ENCODE measurements at regions not wholly inside any gene's neighbourhood (a gene's known extent, or its start where the extent isn't known, plus 50 kb on each side); places are given as distances from the start of the nearest gene placed in this dataset.

DNA sequence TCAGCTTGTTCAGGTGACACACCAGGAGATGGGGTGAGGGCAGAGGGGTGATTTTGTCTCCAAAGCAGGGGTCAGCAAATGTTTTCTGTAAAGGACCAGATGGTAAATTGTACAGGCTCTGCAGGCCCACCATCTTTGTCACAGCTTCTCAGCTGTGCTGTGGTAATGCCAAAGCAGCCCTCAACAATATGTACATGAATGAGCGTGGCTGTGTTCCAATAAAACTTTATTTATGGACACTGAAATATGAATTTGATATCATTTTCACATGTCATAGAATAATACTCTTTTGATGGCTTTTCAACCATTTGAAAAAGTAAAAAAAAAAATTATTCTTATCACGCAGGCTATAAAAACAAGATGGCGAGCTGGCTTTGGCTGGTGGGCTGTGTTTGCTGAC lies 206.4 kb upstream of the RPL38 start:
- DNase-seq: no peak

DNA sequence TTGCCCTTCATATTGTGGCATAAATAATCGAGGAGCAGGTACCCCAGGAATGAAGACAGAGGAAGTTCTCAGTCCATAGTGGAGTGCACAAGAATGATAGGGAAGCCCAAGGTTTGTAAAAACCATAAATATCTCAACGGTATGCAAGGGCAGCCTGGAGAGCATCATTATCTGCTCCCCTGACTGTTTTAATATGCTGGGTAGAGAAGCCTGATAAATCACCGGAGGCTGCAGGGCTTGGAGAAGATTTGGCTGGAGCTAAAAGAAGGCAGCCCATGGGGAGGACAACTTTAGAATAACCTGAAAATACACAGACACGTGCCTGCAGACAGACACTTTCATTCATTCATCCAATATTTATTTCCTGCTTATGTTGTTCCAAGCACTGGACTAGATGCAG lies 205.2 kb upstream of the RPL38 start:
- DNase-seq: no peak

DNA sequence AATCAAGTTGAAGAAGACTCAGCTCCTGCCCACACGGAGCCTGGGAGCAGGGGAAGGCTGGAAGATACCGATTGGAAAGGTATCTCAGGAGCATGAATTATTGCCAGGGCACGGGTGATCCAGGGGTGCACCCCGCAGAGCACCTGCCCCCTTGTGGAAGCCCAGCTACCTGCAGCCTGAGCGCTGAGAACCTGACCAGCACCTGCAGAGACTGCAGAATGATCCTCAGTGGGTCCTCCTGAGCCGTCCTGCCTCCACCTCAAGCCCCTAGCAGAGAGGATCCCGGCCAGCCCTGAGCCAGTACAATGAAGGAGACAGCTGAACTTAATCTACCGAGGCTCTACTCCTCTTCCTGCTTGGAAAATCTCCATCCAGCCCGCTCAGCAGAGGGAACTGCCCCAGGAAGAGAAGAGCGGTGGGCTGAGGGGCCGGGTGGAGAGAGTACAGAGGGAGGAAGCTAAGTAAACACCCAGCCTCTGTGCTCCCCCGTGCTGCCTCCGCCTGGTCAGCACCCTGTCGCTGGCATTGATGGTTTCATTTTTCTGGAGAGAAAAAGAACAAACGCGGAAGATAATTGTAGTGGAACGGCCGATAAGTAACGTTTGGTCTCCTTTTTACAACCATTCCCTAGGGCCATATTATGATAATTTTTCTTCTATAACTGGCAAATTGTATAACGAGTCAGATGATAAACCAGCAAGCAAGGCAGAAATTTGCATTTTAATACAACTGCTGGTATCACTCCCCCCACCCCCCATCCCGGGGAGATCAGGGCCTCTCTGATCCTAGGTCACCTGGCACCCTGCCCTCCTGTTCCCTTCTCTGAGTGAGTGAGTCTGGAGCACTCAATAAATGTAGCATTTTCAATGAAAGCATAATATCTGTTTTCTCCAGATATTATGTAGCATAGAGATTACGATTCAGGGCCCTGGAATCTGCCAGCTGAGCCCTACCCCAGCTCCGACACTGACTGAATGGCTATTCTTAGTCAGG lies 204.5 kb upstream of the RPL38 start:
- peak; percentile 14 to 69 (median 42) for DNase-seq

DNA sequence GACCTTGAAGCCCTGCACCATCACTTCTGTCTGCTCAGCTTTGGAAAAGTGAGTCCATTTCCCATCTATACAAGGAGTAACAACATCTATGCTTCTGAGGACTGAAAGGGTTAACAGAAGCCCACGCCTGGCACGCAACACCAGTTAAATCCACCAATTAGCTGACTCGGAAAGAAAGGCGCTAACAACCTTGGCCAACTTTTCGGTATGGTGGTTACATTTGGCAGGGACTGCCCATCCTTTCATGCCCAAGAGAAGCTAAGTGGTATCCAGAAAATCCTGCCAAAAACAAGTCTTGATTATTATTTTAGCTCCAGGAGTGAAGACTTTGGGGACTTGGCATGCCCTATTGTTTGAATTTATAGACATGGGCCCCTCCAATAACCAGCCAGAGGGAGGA lies 202.3 kb upstream of the RPL38 start:
- DNase-seq: no peak

DNA sequence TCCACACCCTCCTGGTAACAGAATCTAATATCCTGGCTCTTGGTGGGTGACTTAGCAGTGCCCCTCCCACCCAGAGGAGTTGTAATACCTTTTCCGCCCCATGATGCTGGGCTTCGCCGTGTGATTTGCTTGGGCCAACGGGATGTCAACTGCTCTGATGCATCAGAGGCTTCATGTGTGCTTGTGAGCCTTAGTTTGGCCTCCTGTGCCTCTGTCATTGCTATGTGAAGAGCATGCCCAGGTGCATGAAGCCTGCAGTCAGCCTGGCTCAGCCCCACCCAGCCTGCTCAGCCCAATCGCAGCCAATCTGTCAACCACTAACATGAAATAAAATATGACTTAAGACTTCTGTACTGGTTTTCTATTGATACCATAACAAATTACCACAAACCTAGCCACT lies 201.2 kb upstream of the RPL38 start:
- DNase-seq: no peak

DNA sequence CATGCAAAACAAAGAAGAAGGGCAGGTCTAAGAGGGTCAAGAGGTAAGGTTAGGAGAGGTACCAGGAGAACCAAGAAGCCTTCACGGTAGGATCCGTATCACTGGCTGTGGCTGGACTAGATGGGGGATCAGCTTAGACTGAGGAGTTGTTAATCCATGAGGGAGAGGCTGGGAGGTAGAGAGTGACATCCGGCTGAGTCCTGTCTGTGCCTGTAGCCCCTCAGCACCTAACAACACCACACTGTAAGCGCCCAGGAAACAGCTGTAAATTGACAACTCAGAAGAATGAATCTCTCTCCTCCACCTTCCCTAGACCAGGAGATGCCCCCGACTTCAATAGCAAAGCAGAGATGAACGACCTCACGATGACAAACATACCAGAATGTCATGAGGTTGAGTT lies 199.4 kb upstream of the RPL38 start:
- no peak for DNase-seq

DNA sequence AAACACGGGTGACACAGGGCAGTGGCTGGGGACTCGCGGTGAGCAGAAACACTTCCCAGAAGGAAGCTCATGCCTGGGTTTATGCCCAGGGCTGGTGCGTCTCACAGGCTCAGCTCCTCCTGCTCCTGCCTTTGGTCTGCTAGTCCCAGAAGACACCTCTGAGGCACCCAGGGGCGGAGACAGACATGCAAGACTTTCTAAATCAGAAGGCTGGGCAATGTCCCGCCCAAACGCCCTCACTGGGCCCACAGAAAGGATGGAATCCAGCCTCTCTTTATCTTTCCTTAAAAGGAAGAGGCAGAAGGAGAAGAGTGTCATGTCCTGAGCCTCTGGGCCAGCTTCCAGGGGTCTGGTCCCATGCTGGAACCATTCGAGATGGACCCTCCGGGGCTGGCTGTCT lies 197.7 kb upstream of the RPL38 start:
- no peak for DNase-seq

DNA sequence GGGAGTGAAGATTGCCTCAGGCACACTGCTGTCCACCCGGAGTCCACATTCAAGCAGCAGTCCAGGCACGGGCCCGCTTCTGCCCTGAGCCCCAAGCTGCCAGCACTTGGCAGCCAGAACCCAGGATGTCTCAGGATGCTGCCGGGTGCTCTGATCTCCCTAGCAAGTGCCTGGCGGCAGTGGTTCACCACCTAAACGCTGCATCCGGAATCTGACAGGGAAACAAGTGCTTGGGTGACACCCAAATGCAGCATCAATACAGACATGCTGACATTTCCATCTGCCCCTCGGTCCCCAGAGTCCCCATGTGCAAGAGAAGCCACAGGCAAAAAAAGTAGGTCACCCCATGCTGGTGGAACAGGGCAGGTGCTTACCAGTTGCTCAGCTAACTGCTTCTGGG lies 197.1 kb upstream of the RPL38 start:
- no peak for DNase-seq

DNA sequence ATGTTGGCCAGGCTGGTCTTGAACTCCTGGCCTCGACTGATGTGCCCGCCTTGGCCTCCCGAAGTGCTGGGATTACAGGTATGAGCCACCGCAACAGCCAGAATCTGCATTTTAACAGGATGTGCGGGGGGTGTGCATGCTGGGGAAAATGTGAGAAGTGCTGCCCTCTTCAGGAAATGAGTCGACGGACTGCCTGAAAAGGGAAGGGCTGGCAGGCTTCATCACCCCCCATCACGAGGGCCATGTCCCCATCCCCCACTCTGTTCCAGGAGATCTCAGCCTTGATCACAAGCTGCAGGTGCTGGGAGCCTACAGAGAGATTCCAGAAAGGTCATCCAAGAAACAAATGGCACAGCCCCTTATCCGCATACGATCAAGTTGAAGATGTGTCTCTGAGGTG lies 195.3 kb upstream of the RPL38 start:
- DNase-seq: no peak

DNA sequence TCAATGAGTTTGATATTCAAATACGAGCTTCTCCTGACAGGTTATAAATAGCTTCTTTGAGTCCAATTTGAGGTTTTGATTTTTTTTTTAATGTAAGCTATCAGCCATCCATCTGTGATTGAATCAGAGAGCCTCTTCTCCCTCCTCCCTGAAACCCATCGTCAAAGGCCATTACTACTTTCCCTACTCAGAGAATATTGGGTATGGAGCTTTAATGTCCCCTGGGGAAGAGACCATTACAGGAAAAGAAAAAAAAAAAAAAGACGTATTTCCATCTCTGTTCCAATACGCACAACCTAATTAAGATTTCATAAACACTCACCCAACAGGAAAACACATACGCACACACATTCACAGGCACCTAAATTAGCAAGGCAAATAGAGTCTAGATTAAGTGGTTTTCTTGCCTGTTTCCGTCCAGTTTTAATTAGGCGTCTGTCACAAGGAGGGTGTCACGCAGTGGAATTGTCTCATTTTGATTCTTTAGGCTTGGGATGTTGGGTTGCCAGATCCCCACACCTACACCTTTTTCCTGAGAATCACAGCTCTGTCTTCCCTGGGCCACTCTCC lies 194.3 kb upstream of the RPL38 start:
- DNase-seq: no peak

DNA sequence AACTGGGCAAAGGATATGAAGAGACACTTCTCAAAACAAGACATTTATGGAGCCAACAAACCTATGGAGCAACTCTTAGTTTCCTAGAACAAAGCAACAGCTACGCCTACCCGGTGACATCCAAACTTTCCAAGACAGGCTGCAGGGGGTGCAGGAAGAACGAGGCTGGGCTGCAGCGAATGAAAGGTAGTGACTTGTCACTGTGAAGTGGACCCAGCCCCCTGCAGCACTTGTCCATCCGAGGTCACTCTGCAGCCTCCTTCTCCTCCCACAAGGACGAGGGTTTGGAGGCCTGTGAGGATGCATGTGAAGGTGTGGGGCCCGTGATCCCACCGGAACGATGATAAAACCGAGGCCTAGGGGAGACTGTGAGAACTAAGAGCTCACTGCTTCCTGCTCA lies 192.6 kb upstream of the RPL38 start:
- DNase-seq: no peak

DNA sequence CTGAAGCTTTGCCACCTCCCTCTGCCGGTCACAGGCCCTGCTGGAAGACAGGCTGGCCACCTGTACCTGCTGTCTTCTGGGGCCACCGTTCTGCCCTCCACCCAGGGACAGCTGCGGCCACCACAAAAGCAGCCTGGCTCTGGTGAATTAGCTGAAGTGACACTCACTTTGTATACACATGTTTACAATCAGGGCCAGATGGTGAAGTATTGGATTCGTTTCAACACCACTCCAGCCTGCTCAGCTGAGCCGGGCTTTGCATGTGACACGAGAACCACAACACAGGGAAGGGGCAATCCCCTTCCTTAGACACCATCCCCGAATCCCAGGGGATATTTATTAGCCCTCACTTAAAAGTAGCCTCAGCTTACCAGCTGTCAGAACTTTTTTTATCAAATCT lies 191.5 kb upstream of the RPL38 start:
- DNase-seq: no peak

DNA sequence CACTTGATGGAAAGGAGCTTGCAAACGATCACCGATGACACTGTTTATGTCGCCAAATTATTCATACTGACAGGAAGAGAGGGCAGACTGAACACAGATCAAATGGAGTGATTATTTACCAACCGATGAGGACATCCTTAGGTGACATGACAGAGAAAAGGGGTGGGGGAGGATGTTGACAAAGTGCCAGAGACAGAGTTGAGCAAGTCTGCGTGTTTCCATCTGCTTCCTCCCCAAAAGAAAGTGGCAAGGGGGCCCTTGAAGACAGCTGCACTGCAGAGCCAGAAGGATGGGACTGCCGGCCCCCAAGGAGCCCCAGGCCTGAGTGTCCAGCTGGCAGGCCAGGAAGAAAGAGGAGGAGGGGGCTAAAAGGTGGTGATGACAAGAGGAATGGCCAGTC lies 191.0 kb upstream of the RPL38 start:
- DNase-seq: peak in 4 of 6 experiments; percentile 1 to 71 (median 70)

DNA sequence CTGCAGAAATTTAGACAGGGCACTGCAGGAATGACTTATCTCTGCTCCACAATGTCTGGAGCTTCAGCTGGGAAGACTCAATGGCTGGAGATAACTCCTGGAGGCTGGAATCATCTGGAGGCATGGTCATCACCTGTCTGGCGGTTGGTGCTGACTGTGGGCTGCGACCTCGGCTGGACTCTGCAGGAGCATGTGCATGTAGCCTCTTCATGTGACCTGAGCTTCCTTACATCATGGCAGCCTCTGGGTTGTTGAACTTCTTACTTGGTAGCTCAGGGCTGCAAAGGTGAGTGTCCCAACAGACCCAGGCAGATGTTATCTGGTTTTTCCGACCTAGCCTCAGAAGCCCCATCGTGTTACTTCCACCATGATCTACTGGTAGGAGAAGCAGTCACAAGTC lies 188.2 kb upstream of the RPL38 start:
- DNase-seq: no peak

DNA sequence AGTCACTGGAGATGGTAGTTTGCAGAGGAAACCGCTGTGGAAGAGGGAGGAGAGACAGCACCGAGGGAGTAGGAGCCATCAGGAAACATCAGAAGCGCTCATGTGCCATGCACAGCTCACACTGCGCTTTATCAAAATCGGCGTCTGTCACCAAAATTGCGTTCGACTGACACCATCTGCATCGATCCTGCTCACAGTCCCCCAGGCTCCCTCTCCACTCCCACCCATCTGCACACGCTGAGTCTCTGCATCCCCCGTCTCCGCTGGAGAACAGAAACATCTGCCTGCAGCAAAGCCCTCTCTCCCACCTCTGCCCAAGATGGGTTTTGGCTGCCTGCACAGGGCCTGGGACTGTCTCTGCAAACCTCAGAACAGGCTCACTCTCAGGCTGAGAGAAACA lies 187.5 kb upstream of the RPL38 start:
- DNase-seq: no peak

DNA sequence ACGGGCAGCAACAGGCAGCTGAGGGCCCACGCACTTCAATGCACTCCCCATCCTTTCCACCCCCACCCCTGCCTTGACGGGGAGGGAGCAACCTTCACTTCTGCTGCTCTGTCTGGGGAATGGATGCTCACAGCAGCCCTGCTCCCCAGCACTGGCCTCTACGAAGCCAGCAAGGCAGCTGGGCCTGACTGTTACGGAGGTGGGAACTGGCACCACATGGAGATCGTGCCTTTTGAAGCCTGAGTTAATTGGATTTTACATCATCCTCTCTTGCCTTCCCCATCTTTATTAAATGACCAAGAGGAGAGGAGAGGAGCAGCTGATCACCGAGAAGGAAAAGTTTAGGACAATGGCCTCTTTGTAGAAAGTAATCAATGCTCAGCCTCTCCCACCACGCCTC lies 187.0 kb upstream of the RPL38 start:
- no peak for DNase-seq

DNA sequence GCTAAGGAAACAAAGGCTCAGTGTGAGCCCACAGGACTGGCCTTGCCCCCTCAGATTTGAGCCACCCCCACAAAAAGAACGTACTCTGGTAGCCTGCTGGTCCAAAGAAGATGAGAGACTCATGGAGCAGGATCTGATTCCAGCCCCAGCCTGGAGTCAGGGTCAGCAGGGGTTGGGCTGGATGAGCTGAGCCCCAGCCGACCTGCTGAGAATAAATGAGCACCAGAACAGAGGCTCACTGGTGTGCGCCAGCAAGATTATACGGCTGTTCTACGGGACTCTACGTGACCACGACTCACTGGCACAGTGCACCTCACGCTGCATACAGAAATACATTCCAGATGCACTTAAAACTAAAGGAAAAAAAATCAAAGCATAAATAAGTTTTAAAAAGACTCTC lies 186.0 kb upstream of the RPL38 start:
- no peak for DNase-seq

DNA sequence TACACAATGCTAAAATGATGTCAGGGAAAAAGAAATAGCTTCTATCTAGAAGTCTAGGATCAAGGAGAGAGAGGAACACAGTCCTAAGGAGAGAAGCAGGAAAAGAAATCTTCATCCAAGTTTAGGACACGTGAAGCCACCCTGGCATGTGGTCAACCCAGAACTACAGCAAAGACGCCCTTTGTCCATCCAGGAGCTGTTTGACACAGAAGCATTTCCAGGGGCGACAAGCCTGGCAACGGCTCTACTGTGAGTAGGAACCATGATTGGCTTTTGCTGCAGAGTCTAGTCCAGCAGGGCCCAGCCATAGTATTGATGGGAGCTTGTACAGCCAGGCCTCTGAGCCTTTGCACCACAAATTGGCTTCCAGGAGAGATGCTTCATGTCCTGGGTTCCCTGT lies 185.4 kb upstream of the RPL38 start:
- no peak for DNase-seq

DNA sequence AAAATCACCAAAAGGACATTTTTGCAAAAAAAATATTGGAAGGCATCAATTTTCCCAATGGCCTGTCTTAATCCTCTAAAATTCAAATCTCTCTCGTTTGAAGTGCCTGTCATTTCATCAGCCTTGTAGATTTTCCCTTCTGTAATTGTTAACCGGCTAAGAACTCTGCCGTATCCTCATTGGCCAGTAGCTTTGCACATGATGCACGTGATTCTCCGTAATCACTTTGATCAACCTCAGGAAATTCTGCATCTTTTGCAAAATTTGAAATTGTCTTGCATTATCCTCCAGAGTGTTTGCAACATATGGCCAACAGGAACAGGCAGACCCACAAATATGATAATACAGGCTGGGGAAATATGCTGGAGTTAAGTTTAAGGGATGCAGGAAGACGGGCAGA lies 184.2 kb upstream of the RPL38 start:
- no peak for DNase-seq

DNA sequence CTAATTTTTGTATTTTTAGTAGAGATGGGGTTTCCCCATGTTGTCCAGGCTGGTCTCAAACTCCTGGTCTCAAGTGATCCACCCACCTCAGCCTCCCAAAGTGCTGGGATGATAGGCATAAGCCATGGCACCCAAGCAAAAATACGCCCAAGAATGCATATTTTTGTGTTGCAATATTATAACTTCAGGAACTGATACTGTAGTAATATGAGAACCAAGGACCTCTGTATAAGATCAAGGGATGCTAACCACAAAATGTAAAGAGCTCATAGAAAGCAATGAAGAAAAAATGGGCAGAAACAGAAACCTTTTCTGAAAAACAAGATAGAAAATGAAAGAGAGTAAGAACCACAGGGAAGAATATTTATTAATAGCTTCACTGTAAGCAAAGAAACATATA lies 183.6 kb upstream of the RPL38 start:
- DNase-seq: no peak

DNA sequence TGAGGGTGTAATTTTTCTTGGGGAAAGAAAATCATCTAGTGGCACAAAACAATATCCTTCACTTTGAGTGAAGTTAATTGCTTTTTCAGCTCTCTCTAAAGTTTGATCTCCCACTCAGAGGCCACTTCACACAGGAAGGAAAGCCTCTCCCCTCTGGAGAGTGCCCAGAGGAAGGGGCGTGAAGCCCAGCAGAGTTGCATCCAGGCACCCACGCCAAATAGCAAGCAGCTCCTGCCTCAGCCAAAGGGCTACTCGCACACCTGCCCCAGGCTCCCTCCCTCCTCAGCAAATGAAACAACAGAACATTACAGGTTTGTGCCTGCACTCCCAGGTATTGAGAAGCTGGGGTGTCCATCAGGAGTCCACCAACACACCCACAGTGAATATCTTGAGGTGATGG lies 183.0 kb upstream of the RPL38 start:
- no peak for DNase-seq

DNA sequence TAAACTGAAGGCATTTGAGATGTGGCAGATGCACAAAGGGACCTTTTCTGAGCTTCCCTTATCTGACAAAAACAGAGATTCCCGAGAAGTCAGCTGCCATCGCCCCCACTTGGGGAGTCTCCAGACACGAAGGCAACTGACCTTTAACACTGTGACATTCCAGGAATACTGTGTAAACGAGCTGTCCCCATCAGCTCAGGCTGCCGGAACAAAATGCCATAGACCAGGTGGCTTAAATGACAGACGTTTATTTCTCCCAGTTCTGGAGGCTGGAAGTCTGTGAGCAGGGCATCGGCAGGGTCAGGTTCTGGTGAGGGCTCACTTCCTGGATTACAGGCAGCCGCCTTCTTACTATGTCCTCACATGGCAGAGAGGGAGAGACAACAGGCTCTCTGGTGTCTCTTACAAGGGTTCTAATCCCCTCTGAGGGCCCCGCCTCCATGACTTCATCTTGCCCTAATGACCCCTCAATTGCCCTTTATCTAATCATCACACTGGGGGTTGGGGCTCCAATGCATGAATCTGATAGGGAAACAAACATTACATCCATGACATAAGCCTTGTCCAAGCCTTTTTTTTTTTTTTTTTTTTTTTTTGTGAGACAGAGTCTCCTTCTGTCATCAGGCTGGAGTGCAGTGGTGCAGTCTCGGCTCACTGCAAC lies 178.5 kb upstream of the RPL38 start:
- DNase-seq: no peak

DNA sequence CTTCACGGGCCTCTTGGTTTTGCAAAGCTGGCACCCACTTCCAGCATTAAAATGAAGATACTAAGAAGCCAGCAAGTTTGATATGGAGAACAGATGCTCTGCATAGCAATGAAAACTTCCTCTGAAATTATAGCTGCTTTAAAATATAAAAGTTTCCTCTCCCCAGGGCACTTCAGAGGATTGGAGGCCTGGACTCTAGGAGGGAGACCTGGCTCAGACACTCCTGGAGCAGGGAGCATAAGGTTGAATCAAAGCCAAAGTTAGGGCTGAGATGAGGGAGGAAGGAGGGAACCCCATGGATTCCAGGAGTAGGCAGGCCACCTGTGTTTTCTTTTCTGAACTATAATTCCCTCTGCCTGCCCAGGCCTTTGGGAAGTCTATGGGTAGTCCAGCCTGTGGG lies 176.0 kb upstream of the RPL38 start:
- no peak for DNase-seq
